ENCODE measurements at regions not wholly inside any gene's neighbourhood (a gene's known extent, or its start where the extent isn't known, plus 50 kb on each side); places are given as distances from the start of the nearest gene placed in this dataset.

- no peaks in the 10 kb centered on the region for H3K4me1 ChIP-seq
- H3K36me3 ChIP-seq = no peaks in the 10 kb centered on the region
- no peak for DNase-seq
- H3K27ac ChIP-seq = no peak overlapping the region
- H3K27me3 ChIP-seq = no peaks in the 10 kb centered on the region
- TF ChIP-seq CTCF (IDR thresholded peaks at IDR 0.05) = no peak
- TF ChIP-seq POLR2A (IDR thresholded peaks at IDR 0.05) = no peak
- no peaks in the 10 kb centered on the region for H3K9me3 ChIP-seq
- H3K4me3 ChIP-seq = no peak overlapping the region
These were observed 306.4 kb upstream of the CD180 start for GRCh38 chr5:67502951-67503350.

- Histone ChIP-seq H3K27me3 (no peaks in the 10 kb centered on the region), H3K36me3 (no peaks in the 10 kb centered on the region), H3K27ac (no peak overlapping the region), H3K4me1 (no peaks in the 10 kb centered on the region), H3K9me3 (no peaks in the 10 kb centered on the region), H3K4me3 (no peak overlapping the region)
- TF ChIP-seq CTCF (IDR thresholded peaks at IDR 0.05) (no peak), POLR2A (IDR thresholded peaks at IDR 0.05) (no peak)
- no peak for DNase-seq
These were observed 299.5 kb upstream of the CD180 start for GRCh38 chr5:67496051-67496450.

GRCh38 chr5:67495072-67495471 is 298.5 kb upstream of the CD180 start:
- H3K27me3 ChIP-seq = no peaks in the 10 kb centered on the region
- H3K36me3 ChIP-seq = no peaks in the 10 kb centered on the region
- no peak overlapping the region for H3K4me3 ChIP-seq
- no peaks in the 10 kb centered on the region for H3K4me1 ChIP-seq
- H3K9me3 ChIP-seq = no peaks in the 10 kb centered on the region
- no peak for DNase-seq
- TF ChIP-seq POLR2A (IDR thresholded peaks at IDR 0.05) = no peak
- H3K27ac ChIP-seq = peak overlapping the region in 2 of 4 donors; percentile 4 to 36

GRCh38 chr5:67494186-67494855 is 297.7 kb upstream of the CD180 start:
- TF ChIP-seq CTCF (IDR thresholded peaks at IDR 0.05) = no peak
- DNase-seq = no peak
- Histone ChIP-seq H3K4me1 (no peaks in the 10 kb centered on the region), H3K36me3 (no peaks in the 10 kb centered on the region), H3K27ac (peak overlapping the region in 3 of 4 donors; percentile 17 to 38 (median 36)), H3K4me3 (no peak overlapping the region), H3K9me3 (no peaks in the 10 kb centered on the region), H3K27me3 (no peaks in the 10 kb centered on the region)

GRCh38 chr5:67493676-67494075 is 297.1 kb upstream of the CD180 start:
- DNase-seq = peak in 2 of 3 donors; percentile 57 to 58
- Histone ChIP-seq H3K27ac (peak overlapping the region in 2 of 4 donors; percentile 36 to 37), H3K27me3 (no peaks in the 10 kb centered on the region), H3K9me3 (no peaks in the 10 kb centered on the region), H3K4me1 (no peaks in the 10 kb centered on the region), H3K36me3 (no peaks in the 10 kb centered on the region), H3K4me3 (no peak overlapping the region)
- peak in 4 of 6 experiments; percentile 11 to 63 (median 56) for TF ChIP-seq CTCF (IDR thresholded peaks at IDR 0.05)
- TF ChIP-seq POLR2A (IDR thresholded peaks at IDR 0.05) = no peak

GRCh38 chr5:67490543-67491321 is 294.1 kb upstream of the CD180 start:
- peak in 1 of 3 donors; percentile 47 for DNase-seq

More at GRCh38 chr5:67490543-67491321, 294.1 kb upstream of the CD180 start:
- H3K4me1 ChIP-seq = no peaks in the 10 kb centered on the region
- H3K36me3 ChIP-seq = no peaks in the 10 kb centered on the region
- no peak overlapping the region for H3K4me3 ChIP-seq
- no peak for TF ChIP-seq POLR2A (IDR thresholded peaks at IDR 0.05)
- no peak overlapping the region for H3K27ac ChIP-seq
- no peaks in the 10 kb centered on the region for H3K27me3 ChIP-seq
- H3K9me3 ChIP-seq = no peaks in the 10 kb centered on the region

Data from Peyer's patch (tissue), 4 donors.